DMS79 treated with DMSO at 0.1 percent for 48 hours (cell line): ENCODE measurements at regions not wholly inside any gene's neighbourhood (a gene's known extent, or its start where the extent isn't known, plus 50 kb on each side); places are given as distances from the start of the nearest gene placed in this dataset.

Source experiments
- DNase-seq: peaks from one replicate; lab custom pipeline; 2025; lab: John Stamatoyannopoulos, UW

DNA sequence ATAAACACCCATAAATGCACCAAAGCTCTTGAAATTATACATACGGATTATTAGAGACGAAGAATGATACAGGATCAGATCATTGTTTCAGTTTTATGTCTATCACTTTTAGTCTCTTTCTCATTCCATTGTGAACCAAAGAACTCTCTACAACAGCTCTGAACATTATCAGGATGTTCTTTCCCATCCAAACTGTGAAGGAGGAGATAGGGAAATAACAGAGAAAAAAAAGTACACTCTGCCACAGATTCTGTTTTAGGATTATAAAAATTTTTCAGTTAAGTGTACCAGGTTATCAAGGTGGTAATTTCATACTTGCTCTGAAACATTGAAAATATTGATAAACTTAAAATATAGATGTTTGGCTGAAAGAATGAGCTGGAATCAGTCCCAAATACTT is 270.9 kb downstream of the MZT1 start:
- DNase-seq: no peak

DNA sequence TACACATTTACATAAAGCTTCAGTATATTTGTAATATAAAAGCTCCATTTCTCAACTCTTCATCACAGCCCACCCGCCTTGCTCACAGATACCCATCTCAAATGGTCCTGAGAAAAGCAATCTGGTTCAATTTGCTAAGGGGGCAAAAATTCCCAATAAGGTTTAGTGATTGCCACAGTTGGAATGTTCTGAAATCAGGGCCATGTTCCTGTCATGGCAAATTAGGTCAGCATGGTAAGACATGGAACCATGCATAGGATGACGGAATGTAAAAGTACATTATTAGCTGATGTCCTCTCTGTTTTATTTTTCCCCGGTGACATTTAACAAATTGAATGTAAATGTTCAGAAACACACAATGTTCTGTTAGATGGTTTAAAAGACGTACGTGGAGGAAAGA is 274.3 kb downstream of the MZT1 start:
- no peak for DNase-seq

DNA sequence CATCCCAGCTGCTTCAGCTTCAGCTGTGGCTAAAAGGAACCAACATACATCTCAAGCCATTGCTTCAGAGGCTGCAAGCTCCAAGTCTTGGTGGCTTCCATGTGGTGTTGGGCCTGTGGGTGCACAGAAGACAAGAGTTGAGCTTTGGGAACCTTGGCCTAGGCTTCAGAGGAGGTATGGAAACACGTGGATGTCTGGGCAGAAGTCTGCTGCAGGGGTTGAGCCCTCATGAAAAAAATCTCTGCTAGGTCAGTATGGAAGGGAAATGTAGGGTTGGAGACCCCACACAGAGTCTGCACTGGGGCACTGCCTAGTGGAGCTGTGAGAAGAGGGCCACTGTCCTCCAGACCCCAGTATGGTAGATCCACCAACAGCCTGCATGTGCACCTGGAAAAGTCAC is 279.3 kb downstream of the MZT1 start:
- no peak for DNase-seq

DNA sequence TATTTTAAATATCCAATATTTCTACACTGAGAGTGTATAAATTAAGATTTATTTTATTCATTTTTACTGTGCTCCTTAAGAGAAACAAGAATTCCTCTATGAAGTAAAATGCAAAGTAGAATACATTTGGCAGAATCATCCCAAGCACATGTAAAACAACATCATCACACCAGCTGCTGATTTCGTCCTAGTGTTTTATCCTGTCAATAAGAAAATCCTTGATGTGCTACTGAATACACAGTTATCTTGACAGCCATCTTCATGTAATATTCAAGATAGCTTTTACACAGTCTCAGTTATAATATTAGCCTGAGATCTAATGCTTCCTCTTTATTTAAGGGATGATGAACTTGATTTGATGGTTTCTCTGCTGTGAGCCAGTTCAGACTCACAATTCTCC is 282.4 kb downstream of the MZT1 start:
- no peak for DNase-seq

DNA sequence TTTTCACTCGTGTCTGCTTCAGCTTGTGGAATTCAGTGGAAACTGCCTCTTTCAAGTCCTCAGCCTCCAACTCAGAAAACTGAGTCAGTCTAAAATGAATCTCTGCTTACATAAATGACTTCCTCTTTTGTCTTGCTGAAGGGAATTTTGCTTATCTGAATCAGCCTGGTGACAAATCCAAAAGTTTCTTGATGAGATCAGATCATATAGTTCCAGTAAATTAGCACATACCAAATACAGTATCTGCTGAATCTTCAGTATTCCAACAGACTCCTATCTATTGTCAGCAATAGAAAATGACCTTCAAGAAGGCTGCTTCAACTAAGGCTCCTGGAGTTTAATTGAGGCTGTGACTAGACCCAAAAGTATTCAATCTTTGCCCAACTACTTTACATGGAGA is 290.0 kb downstream of the MZT1 start:
- DNase-seq: no peak

DNA sequence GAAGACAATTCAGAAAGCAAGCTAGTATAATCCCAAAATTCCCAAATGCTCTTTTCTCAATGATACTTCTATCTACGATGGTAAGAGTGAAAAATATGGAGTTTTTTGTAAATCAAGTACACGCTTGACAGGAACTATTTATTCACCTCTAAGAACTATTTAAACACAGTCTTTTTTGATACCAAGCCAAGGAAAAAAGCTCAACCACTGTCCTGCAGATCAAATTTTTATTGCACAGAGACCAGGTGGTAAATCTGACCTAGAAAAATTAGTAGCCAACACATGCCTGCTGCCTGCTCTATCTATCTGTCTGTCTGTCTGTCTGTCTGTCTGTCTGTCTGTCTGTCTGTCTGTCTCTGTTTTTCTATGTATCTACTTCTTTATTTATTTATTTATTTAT is 292.2 kb downstream of the MZT1 start:
- DNase-seq: no peak

DNA sequence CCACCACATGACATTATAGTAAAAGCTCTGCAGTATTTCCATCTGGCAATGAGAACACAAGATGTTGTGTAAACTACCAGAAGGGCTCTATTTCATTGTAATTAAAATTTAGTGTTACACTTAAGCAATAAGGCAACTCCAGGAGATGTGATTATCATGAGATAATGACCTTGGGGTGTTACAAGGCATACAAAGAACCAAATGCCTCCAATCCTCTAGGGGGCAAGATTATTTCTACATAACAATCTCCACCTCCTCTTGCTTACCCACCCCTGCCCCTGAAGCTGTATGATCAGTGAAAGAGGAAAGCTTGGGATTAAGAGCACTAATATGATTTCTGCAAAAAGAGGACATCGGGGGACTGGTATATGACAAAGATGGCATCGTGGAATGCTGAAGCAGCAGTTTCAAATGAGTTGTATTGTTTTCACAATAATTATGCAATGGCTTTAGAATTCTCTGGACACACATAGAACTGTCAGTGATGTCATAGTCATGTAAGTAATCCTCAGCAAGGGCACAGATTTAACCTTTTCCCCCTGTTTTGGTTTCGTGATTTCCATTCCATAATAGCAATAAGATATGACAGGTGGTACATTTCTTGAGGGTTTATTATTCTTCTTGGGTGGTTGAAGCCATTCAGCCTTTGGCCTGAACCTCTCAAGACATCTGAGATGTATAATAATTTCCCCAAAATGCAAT is 295.3 kb downstream of the MZT1 start:
- DNase-seq: no peak

DNA sequence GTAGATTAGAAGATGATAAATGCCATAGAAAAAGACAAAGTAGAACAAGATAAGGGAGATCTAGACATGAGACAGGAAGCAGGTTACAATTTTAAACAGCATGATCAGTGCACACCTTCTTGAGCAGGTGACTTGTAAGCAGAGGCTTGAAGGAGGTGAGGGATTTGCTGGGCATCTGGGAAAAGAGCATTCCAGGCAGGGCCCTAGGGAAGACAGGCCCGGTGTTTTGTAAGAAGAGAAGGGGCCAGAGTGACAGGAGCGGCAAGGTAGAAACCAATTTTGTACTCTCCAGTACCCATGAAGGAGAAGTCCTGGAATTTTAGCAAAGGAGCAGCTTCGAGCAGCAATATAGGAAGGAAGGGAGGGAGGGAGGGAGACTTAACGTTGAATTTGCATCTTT is 296.5 kb downstream of the MZT1 start:
- no peak for DNase-seq

DNA sequence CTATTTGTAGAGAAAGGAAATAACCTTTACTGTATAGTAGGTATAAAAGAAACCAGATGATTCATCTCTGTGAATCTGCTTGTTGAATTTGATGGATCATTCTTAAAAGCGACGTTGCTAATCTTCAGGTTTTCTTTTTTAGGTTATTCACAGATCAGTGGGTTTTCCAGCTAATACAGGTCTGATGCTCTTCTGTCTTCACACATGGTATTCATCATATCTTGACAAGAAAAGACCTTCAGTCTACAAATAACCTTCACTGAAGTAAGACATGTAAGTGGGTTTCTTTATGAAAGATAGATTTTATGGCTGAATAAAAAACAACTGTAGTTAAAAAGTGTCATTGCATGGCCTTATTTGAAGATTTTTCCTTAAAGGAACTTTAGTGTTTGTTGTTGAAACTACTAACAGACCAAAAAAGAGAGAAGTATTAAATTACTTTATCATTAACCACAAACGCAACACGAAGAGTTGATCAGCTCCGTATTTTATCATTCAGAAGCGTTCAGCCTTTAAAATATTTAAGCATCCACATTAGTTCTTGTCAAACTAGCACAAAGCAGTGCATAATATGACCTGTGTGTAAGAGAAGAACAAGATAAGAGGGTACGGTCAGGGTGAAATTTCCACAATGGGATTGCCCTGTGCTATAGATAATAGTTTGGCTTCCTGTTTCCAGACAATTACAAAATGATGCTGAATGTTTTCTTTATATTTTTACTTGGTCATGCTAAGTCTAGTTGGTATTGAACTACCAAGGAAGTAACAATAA is 299.5 kb downstream of the MZT1 start:
- no peak for DNase-seq

DNA sequence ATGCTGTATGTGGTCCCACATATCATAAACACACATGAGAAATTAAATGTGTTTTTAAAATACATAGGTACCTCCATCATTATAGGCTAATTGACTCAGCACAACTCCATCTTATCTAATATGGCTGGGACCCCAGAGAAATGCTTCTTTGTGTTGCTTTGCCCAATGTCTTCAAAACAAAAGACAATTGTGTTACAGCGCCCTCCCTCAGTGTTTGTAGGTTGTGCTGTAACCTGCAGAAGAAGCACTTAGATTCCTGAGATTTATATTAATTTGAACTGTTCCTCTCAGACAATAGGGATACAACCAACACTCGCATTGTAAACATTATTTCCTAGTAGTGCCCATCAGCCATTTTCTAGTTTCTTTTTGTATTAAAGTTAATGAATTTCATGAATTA is 303.4 kb downstream of the MZT1 start:
- no peak for DNase-seq

DNA sequence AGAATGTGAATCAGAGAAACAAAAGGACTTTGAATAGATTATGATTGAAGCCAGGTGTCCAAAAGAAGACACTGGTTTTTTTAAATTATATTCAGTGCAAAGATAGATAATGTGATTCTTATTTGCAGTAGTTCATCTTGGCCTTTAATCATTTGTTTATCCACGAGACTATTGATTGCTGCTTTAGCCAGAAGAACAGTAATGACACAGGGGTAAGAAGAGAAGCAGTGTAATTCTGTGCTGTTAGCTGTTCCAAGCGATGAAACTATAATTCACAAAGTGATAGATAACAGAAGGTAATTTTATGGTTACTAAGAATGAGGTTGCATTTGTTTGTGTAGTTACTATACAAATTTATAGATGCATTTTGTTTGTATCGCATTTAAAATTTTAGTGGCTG is 311.6 kb downstream of the MZT1 start:
- no peak for DNase-seq

DNA sequence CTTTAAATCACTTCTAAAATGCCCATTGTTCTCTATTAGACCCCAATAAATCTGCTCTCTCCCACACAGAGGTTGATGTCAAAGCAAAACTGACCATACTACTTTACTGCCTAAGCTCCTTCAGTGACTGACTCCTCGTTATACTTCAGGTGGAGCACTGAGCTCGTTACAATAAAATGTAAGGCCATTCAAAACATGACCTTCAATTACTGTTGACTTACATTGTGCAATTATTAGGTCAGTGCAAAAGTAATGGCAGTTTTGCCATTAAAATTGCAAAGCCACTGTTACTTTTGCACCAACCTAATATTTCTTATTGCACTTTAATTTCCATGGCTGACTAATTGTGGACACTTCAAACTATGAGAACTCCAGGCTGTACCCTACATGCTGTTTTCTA is 314.9 kb downstream of the MZT1 start:
- no peak for DNase-seq

DNA sequence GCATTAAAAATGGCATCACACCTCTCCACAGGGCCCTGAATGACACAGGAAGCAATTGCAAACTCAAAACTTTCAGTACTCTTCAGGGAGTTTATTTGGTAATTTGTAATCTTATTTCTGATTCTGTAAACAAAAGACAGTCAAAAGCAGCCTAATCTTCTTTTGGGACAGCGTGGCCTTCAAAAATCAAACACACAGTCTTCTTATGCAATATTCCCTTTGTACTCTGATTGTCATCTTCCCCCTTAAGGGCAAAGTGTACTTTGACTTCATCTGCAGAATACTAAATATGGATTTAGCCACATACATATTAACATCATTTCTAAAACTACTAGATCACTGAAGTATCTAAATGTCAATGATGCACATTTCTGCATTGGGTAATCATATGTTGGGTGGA is 322.0 kb downstream of the MZT1 start:
- no peak for DNase-seq

DNA sequence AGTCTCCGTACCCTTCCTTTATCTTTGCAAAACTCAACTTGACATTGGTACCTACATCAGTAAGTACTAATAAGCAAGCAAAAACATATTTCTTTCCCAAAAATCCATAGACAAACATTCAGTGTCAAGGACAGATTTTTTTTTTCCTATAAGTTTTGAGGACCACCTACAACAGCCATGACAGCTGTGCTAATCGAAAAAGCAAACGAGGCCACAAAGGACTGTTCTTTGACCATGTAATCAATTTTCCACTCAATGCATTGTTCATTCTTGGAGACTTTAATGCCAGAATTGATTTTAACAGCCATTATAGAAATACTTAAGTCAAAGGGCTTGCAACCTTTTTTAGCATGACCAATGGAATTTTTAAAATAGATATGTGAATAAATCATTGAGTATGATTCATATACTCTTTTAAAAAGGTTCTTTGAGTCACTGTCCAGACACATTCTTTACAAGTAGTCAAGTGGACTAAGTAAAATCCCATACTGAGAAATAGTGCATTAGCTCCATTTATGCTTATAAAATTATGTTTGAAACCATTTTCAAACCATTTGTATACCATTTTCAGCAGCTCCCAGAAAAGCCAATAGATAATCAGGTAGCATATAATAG is 323.9 kb downstream of the MZT1 start:
- DNase-seq: no peak

DNA sequence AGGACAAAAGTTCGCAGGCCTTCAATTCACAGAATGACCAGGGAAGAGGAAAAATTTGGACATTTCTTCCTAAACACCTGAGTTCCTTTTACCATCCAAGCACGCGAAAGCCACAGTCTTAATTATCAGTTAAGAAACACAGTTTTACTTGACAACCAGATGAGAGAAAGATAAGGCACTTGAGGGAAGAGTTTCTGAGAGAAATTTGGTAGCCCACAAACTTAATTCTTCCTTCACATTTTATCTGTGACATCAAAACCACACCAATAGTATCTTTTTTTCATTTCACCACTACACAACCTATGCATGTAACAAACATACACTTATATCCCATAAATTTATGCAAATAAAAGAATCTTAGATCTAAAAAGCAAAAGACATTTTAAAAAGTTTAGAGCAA is 326.6 kb downstream of the MZT1 start:
- DNase-seq: no peak

DNA sequence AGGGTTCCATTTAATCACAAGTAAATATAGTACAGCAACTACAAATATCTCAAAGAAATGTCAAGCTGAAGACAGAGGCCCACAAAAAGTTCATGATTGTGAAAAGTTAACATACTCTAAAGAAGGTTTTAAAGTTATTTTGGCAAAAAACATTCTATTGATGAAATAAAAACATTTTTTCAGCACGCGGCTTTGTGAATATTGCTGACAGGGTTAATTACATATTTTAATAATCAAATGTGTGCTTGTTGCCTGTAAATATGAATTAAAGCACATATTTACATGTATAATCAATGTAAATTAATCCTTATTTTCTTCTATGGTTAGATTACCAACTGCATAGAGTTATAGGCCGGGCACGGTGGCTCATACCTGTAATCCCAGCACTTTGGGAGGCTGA is 328.1 kb downstream of the MZT1 start:
- no peak for DNase-seq

DNA sequence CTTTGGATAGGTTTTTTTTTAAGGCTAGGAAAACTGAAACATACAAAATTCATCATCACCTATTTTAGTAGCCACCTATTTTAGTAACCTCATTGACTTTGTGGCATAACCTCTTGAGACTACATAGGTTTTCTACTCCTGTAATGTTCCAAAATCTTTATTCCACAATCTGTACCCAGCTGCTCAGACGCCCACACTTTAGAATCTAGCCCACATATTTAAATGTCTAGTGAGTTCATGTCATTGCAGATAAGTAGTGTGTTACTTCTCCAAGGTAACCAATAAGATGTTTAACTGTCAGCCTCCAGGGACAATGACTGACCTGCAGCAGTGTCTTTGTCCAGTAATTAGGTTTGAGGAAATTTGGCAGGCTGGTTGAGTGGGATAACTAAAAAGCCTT is 330.2 kb downstream of the MZT1 start:
- DNase-seq: no peak

DNA sequence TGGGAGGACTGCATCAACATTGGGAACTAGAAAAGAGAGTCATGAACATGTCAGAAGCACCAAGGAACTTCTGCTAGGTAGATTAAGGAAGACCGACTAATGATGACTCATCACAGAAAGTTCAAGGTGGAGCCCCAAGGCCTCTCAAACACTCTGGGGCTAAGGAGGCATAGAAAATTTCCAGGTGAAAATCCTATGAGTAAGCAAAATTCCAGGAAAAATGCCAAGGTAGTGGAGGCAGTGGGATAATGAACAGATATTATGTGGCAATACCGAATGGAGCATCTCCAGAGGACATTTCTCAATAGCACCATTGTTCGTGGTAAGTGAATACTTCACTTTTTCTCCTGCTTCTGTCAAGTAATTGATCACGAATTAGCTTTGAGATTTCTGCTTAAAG is 336.5 kb downstream of the MZT1 start:
- no peak for DNase-seq

DNA sequence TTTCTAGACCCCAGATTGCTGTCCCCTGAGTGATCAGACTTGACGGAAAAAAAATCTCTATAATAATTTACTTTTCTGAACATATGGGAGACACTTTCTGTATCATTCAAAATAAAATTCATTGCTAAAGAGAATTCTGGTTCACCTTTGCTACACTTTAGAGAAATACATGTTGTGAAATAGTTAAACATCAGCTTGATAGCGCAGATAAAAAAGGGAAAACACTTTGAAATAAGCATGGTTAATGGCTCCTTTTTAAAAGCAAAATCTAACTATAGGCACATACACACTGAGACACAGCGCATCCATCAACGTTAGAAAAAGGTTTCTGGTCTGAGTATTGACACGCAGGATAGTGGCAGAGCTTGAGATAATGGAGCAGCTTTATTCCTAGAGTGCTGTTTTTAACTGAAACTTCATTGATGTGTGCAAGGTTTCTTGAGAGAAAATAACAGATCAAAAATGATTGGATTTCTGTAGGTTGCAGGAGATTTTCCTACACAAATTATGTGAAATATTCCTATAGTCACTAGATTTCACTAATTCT is 341.2 kb downstream of the MZT1 start:
- DNase-seq: no peak

DNA sequence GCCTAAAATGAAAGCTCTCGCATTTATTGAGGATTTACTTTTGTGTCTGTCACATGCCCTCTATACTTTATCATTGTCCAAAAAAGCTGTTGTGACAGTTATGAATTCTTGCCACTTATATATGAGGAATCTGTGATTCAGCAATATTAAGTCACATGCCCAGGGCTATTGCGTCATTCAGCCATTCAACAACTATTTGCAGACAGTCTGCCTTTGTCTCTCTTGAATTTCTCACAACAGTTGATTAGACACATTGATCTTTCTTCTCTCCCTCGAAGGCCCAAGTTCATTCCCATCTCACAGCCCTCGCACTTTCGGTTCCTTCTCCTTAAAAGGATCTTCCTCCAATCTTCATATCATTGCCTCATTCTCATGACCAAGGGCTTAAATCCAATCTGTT is 342.6 kb downstream of the MZT1 start:
- DNase-seq: no peak

DNA sequence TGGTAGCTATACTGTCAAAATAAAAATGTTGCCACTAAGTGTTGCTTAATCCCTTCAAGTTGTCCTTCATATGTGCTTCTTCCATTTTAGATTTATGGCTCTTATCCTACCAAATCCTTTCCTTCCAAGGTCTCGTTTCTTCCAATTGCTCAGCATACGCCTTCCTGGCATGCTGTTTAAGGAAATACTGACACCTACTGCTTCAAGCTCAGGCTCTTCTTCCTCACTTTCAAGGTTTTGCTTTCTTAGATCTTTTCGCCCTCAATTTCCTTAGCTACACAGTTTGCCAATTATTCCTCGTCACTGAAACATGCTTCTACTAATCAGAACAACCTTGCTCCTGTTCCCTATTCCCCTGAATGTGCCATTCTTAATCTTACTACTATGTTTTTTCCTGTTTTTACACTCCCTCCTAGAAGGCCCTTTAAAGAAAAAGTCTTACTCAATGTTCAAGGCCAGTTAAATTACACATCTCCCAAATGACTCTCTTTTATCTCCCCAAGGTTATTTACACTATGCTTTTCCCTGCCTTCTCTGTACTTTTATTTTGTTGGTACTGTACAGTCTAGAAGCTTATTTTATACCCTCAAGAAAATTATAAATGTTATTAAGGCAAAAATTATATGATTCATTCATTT is 343.1 kb downstream of the MZT1 start:
- no peak for DNase-seq

DNA sequence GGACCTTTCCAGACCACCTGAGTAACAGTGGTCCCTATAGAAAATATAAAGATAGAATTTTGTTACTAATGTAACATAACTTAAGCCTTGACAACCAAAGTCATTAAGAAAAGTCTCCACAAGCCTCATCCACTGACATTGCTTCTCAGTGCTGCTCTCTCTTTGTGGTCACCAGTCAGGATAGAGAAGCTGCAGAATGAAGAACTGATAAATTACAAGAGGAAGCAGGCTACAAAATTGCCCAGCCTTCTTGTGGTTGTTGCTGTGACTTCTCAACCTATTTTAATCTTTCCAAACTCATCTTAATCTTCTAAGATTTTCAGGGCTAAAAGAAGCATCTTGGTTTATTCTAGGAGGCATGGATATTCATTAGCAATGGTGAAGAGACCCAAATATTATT is 343.8 kb downstream of the MZT1 start:
- no peak for DNase-seq

DNA sequence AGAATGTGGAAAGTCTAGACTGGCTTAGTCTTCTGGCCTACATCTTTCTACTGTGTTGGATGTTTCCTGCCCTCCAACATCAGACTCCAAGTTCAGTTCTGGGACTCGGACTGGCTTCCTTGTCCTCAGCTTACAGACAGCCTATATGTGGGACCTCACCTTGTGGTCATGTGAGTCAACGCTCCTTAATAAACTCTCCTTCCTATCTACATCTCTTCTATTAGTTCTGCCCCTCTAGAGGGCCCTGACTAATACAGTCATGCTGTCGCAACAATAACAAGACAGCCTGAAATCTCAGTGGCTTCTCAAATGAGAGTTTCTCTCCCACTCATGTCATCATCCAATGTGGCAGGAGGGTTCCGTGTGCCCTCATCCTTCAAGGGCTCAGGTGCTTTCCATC is 347.8 kb downstream of the MZT1 start:
- no peak for DNase-seq
